ENCODE measurements at regions not wholly inside any gene's neighbourhood (a gene's known extent, or its start where the extent isn't known, plus 50 kb on each side); places are given as distances from the start of the nearest gene placed in this dataset.

DNA sequence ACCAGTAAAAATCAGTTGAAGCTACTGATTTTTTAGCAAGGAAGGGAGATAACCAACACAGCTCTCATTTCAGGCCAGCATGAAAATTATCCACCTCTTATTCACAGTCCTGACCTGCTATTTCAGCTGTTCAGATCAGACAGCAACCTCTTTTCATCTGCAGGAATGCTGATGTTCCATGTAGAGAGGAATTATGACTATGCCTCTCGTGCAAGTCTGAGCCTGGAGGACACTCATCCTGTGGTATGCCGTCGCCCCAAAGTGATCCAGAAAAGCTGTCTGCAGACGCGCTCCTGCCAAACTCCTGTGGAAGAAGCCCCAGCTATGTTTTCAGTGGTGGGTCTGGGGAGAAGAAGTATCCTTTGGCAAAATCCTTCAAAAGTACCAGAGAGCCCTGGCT is 563.5 kb upstream of the SLITRK1 start:
- DNase-seq (ENCODE audit: low spot score) (no peak), ATAC-seq (no peak)
- intact Hi-C loops (cut with DNase I) = no loop called here

DNA sequence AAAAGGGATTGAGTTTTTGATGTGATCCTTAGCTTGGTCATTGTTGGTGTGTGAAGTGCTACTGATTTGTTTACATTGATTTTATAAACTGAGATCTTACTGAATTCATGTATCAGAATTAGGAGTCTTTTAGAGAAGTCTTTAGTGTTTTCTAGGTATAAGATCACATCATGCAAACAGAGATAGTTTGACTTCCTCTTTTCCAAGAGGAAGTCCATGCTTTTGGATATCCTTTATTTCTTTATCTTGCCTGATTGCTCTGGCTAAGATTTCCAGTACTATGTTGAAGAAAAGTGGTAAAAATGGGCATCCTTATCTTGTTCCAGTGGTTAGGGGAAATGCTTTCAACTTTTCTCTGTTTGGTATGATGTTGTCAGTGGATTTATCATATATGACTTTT is 561.2 kb upstream of the SLITRK1 start:
- intact Hi-C loops (cut with DNase I) = no loop called here
- ATAC-seq = no peak
- DNase-seq (ENCODE audit: low spot score) = no peak

DNA sequence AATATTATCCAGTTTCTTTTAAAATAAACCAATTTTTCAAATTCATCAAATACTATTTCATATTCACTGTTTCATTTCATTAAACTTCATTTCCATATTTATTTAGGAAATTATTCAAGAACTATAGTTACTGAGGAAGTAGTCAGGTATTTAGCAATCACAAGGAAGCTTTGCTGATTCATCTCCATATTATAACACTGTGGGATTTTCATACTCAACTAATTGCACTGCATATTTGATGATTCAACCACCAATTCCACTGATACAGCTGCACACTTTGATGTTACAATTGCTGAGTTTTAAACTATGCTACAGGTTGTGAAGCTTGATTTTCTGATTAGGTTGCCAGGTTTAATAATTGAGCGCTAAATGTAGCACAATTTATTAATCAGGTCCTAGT is 556.8 kb upstream of the SLITRK1 start:
- ATAC-seq = no peak
- DNase-seq (ENCODE audit: low spot score) = no peak
- intact Hi-C loops (cut with DNase I) = no loop called here

DNA sequence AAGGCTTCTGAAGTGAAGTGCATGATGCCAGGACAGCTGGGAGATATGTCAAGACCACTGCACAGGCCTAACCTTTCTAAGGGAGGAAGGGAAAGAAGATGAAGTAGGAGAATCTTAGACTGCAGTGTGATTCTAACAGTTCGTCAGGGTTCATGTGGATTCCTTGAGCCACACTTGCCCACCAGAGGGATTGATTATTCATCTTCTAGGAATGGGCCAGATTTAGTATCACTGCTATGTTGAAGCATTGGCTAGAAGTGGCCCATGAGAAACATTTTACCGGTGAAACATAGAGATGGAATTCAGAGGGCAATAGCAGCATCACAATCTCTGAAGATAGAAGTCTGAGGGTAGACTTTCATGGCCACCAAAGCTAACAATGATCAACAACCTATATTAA is 550.8 kb upstream of the SLITRK1 start:
- intact Hi-C loops (cut with DNase I) = no loop called here
- no peak for DNase-seq (ENCODE audit: low spot score)
- ATAC-seq = no peak

DNA sequence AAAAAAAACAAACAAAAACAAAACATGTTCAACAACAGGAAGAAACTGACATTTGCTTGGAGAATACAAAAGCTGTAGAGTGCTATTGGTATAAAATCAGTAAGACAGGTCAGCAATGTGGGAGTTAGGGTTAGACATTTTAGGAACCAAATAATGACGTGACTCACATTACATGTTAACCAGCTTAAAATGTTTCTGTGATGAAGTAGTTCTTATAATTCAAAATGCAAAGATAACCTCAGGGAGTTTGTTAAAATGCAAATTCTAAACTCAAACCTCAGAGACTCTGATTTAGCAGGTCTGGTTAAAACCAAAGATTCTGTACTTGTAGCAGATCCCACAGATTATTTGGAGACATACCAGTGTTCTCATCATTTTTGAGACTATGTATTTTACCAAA is 549.4 kb upstream of the SLITRK1 start:
- no peak for ATAC-seq
- intact Hi-C loops (cut with DNase I) = no loop called here
- no peak for DNase-seq (ENCODE audit: low spot score)

DNA sequence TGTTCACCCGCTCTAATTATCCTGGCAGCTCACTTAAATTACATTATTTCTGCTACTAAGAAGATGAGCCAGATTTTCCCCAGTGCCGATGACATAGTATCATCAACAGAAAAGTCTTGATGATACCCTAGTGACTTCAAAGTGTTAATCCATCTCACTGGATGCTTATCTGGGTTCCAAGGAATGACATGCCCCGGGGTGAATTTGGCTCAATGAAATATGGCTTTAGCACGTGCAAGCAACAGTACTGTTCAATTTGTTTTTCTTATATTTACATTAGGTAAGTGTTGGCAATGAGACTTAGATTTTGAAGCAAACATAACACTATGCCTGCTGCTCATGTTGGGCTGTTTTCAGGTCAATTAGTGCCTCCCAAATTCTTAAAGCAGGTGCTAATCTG is 548.2 kb upstream of the SLITRK1 start:
- DNase-seq (ENCODE audit: low spot score) (no peak), ATAC-seq (no peak)
- intact Hi-C loops (cut with DNase I) = no loop called here

DNA sequence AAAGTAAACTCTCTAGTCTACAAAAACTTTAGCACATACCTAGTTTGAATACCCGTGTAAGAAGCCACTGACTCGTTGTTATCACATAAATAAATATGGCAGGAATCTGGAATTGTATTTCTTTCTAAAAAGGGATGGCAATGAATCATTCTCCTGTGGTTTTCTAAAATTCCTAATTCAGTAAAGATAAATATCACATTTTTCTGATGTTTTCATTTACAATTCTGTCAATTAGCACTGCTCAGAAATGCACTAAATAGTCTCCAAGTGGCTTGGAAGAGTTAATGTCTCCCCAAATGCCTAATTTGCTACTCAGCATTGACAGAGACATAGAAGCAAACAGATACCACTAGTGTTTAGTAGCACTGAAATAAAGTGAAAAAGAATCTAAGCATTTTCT is 547.7 kb upstream of the SLITRK1 start:
- no peak for DNase-seq (ENCODE audit: low spot score)
- intact Hi-C loops (cut with DNase I) = no loop called here
- ATAC-seq = no peak

DNA sequence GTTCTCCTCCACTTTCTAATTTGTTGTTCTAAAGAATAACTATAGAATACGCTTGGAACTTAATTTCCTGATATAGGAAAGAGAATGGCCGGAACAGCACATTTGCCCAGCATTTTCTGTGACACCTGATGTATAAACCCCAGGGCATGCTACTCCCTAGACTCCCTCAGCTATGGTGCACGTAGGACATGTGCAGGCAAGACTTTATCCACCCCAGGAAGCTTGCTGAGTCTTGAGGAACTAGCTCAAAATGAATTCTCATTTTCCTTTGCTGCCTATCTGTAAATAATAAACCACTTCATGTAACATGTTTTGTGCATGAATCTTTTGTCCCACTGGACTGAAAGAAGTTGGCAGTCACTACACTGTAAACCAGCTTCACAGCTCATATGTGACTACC is 535.8 kb upstream of the SLITRK1 start:
- intact Hi-C loops (cut with DNase I) = no loop called here
- DNase-seq (ENCODE audit: low spot score) (no peak), ATAC-seq (no peak)

DNA sequence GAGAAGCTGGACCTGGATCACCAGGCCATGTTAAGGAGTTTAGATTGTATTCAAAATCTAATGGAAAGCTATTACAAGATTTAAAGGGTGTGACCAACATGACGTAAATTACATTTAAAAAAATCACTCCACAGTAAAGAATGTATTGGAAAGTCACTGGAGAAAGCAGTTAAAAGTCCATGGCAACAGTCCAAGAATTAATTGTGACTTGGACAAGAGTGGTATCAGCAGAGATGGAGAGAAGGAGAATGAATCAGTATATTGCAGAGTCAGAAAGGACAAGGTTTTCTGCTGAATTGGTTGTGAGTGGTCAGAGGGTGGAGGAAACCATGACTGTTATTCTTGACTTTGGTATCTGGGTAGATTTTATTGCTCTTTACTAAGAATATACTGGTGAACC is 535.1 kb upstream of the SLITRK1 start:
- no peak for DNase-seq (ENCODE audit: low spot score)
- intact Hi-C loops (cut with DNase I) = no loop called here
- ATAC-seq = no peak

DNA sequence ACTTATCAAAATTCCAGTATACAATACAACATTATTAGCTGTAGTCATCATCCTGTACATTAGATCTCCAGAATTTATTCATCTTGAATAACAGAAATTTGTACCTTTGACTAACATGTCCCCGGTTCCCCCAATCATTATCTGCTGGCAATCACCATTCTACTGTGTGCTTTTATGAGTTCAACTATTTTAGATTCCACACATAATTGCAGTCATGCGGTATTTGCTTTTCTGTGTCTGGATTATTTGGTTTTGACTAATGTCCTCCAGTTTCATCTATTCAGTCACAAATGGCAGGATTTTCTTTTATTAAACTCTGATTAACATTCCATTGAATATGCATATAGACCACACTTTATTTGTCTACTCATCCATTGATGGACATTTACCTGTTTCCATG is 530.7 kb upstream of the SLITRK1 start:
- ATAC-seq (no peak), DNase-seq (ENCODE audit: low spot score) (no peak)
- intact Hi-C loops (cut with DNase I) = no loop called here

DNA sequence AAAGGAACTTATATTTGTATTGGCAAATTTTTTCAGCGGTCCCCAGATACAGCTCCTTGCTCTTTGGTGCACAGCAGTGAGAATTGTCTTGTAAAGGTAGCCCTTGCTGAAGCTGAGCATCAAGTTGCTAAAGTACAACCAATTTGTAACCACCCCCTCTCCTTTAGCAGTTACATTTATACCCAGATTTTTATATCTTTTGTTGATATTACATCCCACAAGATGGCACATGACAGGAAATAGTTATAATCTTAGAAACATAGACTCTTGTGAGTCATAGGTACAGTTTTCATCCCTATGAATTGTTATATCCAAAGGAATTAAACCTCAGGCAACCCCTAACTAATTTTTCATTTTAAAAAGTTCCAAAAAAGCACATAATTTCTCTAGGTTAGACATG is 523.0 kb upstream of the SLITRK1 start:
- intact Hi-C loops (cut with DNase I) = no loop called here
- ATAC-seq = no peak

DNA sequence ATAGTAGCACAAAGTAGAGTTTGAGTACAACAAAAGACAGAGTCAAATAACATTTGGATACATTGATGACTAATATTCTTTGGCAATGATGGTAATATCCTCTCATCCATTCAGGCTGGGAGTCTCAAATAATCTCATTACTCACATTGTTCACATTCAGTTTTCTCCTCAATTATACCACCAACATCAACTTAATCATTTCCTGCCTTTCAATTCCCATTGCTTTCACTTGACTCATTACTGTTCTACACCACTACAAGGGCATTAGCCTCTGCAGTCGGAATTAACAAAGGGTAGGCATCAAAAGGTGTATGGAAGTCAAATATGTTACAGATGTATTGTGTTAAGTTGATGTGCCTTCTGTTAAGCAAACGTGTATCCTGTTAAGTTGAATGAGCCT is 518.4 kb upstream of the SLITRK1 start:
- intact Hi-C loops (cut with DNase I) = no loop called here
- no peak for DNase-seq (ENCODE audit: low spot score)
- no peak for ATAC-seq

More for the DNA sequence above, 523.0 kb upstream of the SLITRK1 start:
- no peak for DNase-seq (ENCODE audit: low spot score)

DNA sequence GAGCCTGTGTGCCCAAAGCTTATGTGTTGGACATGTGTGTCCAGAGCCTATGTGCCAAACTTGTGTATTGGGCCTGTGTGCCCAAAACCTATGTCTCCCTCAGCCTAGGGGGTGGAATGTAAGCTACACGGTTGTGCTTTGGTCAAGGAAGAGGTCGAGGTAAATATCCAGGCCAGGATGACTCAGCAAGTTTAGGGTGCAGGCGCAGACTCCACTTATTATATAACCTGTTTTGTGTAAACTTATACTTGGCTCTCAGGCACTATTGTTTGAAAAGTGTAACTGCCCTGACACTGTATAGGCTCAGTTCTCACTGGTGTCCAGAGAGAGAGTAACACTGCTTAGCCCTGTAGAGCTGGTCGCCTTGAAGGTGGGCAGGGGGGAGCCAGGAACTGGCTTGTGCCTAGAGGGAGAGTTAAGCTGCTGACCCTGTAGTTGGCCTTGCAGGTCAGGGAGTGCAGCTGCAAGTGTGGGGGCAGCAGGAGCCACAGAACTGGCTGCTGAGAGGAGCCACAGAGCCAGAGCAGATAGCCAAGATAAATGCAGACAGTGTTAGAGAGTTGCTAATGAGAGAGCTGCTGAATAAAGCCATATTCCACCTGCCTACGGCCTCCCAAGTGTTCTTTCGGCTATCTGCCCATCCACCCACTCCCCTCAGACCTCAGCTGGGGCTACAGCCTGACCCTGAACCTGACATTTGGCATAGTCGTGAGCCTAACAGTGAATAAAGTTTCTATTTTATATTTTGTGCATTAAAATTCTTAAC is 517.2 kb upstream of the SLITRK1 start:
- ATAC-seq (peak; percentile 30), DNase-seq (ENCODE audit: low spot score) (no peak)
- intact Hi-C loops (cut with DNase I) = no loop called here

DNA sequence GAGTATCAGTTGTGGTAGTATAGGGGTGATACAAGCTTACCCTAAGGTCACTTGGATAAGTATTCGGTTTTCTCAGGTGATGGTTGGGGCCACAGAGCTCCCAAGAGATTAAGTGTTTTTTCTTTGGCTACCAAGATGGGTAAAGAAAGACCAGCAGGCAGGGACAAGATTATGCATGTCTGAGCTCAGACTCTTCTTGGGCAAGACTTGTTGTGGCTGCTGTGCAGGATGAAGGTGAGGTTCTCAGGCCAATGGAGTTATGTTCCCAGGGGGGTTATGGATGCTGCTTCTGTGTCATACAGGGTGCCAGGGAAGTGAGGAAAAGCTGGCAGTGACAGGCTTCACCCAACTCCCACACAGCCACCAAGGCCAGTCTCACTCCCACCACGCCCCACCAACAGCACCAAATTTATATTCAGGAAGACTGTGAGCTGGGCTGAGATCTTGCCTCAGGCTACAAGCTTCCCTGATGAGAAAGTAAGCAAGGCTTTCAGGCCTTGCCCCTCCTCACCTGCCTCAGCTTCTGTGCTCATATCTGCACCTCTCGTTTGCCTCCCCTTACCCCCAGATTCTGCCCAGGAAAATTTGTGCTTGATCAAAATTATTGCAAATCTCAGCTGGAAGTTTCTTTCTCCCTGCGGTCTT is 511.8 kb upstream of the SLITRK1 start:
- ATAC-seq = no peak
- intact Hi-C loops (cut with DNase I) = no loop called here
- DNase-seq (ENCODE audit: low spot score) = no peak

DNA sequence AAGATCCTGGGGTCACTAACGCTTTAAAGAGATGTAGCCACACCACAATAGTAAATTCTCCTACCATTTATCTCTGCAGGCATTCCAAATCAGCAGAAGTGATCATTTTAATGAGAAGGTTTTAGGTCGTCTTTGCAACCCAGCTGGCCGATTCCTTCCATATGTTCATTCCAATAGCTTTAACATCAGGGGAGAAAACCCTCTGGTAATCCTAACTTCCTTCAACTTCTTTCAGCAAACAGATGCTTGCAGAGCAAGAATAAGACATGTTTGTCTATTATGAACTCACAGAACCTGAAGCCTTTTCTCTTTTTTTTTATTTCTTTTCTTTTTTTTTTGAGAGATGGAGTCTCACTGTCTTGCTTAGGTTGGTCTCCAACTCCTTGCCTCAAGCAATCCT is 498.6 kb upstream of the SLITRK1 start:
- no peak for DNase-seq (ENCODE audit: low spot score)
- ATAC-seq = no peak
- intact Hi-C loops (cut with DNase I) = no loop called here

DNA sequence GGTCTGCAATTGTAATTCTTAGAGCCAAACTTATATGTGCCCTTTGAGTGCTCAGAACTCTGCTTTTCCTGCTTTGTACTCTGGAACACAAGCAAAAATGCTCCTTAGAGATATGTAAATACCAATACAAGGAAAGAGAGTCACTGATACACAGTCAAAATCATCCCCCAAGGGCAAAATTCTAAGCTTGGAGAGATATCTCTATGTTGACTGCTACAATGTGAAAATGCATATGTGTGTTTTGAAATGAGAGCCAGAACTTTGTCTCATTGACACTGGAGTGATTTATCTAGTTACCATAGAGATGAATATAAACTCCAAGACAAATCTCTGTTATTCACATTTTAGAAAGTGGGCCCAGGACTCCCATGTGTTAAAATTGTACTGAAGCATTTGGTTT is 494.8 kb upstream of the SLITRK1 start:
- intact Hi-C loops (cut with DNase I) = no loop called here
- no peak for DNase-seq (ENCODE audit: low spot score)
- no peak for ATAC-seq

DNA sequence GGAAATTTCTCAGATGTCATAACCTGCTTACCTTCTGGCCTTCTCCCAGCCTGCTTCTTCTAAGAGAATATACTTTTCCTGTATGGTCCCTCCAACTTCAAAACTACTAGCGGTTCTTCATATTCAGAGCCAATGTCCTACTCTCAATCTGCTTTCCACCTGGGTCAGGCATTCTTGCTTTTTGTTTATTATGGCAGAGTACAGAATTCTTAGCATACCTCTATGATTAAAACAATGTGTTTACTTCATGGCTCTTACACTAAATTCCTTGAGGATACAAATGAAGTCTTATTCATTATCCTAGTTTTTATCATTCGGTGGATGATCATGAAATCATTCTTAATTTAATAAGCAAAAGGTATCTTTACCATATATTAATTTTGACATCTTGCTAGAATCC is 484.2 kb upstream of the SLITRK1 start:
- intact Hi-C loops (cut with DNase I) = no loop called here
- ATAC-seq (no peak), DNase-seq (ENCODE audit: low spot score) (no peak)

DNA sequence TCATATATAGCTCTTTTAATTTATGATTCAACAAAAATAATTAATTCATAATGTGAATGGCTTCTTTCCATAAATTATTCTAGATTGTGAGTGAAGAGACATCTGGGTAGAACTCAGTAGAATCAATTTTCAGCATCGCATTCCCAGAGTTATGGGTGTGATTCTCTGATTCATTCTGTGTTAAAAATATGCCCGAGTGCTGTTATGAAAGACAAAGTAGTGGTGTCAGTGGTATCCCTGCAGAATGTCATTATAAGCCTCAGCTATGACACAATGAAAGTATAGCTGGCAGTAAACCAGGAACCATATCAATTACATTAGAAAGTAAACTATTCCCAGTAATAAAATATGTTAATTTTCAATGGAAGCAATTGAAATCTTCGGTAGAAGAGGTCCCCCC is 480.5 kb upstream of the SLITRK1 start:
- no peak for ATAC-seq
- intact Hi-C loops (cut with DNase I) = no loop called here
- DNase-seq (ENCODE audit: low spot score) = no peak

DNA sequence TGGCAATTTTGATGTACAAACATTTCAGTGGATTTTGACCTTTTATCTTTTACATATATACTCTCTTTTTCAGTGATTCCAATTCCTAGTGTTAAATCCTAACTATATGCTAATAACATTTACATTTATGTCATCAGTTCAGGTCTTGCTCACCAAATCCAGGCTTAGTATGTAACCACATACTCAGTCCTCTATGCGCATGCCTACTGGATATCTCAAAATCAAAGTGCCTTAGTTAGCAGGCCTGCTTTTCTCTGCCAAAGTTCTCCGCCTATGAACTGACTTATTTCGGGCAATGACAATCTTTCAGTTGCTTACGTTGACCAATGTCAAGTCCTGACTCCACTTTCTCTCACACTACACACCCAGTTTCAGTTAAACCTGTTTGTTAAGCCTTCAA is 478.5 kb upstream of the SLITRK1 start:
- intact Hi-C loops (cut with DNase I) = no loop called here
- no peak for ATAC-seq
- DNase-seq (ENCODE audit: low spot score) = no peak

DNA sequence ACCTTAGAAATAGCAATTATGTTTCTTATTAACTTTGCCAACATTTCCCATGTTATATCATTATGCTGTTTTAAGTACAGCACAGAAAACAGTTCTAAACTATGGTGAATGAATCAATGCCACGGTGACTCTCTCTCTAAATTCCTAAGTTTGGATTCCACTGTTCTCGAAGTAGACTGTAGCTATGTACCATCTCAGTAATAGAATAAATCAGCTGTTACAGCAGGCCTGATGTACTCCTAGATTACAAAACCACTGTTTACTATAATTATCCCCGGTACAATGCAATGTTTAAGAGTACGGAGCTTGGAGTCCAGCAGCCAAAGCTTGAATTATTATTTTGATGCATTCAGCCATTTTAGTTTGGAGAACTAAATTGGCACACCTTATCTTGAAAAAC is 476.3 kb upstream of the SLITRK1 start:
- ATAC-seq (no peak), DNase-seq (ENCODE audit: low spot score) (no peak)
- intact Hi-C loops (cut with DNase I) = no loop called here

DNA sequence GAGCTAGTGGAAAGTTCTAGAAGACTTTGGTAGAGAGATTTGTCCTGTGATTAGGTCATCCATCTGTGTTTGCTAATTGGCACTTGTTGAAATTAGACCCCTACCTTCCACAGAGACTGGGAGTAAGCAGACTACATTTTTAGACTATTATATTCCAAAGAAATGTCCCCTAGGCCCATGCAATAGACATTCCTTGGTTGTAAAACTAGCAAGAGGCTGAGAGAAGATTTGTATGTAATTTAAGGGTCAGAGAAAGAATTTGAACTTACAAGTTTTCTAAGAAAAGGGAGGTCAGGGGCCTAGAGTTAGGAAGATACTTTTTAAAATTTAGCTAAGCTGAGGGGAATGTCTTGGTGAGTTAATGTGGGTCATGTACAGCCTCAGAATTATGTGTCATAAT is 470.7 kb upstream of the SLITRK1 start:
- ATAC-seq (no peak), DNase-seq (ENCODE audit: low spot score) (no peak)
- intact Hi-C loops (cut with DNase I) = no loop called here

All from sciatic nerve (tissue), 2 donors.